ENCODE measurements at regions not wholly inside any gene's neighbourhood (a gene's known extent, or its start where the extent isn't known, plus 50 kb on each side); places are given as distances from the start of the nearest gene placed in this dataset.

GRCh38 chr4:137638934-137639333, 106.6 kb upstream of the PCDH18 start:
- DNase-seq (ENCODE audit: low spot score) (no peak), ATAC-seq (ENCODE audit: low read depth) (no peak)
- TF ChIP-seq, protein P1, sequence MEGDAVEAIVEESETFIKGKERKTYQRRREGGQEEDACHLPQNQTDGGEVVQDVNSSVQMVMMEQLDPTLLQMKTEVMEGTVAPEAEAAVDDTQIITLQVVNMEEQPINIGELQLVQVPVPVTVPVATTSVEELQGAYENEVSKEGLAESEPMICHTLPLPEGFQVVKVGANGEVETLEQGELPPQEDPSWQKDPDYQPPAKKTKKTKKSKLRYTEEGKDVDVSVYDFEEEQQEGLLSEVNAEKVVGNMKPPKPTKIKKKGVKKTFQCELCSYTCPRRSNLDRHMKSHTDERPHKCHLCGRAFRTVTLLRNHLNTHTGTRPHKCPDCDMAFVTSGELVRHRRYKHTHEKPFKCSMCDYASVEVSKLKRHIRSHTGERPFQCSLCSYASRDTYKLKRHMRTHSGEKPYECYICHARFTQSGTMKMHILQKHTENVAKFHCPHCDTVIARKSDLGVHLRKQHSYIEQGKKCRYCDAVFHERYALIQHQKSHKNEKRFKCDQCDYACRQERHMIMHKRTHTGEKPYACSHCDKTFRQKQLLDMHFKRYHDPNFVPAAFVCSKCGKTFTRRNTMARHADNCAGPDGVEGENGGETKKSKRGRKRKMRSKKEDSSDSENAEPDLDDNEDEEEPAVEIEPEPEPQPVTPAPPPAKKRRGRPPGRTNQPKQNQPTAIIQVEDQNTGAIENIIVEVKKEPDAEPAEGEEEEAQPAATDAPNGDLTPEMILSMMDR (IDR thresholded peaks at IDR 0.05; ENCODE audit: poor library complexity, severe bottlenecking): no peak
- no peak overlapping the region for H3K27ac ChIP-seq (ENCODE audit: poor library complexity, severe bottlenecking)
- H3K4me1 ChIP-seq (ENCODE audit: insufficient read depth, poor library complexity, severe bottlenecking): peaks cover 4% of the 10 kb centered on the region
- no peaks in the 10 kb centered on the region for H3K27me3 ChIP-seq (ENCODE audit: insufficient read depth, poor library complexity, severe bottlenecking)
- no peaks in the 10 kb centered on the region for H3K36me3 ChIP-seq (ENCODE audit: low read depth)
- H3K4me3 ChIP-seq (ENCODE audit: severe bottlenecking): no peak overlapping the region
- H3K9me3 ChIP-seq (ENCODE audit: severe bottlenecking): no peaks in the 10 kb centered on the region

DNA sequence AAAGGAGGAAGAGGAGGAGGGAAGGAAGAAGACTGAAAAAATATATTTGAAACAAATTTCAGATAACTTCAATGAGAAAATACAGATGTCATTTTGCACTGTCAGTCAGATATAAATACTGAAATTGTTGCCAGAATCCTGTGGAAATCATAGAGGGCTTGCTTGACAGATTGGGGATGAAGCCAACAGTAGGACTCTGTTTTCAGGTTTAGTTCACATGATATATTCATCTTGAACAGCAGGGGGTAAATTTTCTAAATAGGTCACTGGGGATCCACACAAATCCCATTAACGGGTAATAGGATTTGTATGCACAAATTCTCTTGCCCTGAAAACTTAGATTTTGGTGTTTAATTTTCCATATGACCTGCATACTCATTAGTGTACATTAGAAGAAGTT, 103.3 kb upstream of the PCDH18 start:
- Histone ChIP-seq H3K27ac (ENCODE audit: poor library complexity, severe bottlenecking) (peak overlapping the region; percentile 20), H3K9me3 (ENCODE audit: severe bottlenecking) (no peaks in the 10 kb centered on the region)
- DNase-seq (ENCODE audit: low spot score): no peak

GRCh38 chr4:137635108-137635507, 102.8 kb upstream of the PCDH18 start:
- Histone ChIP-seq H3K36me3 (ENCODE audit: low read depth) (no peaks in the 10 kb centered on the region), H3K27ac (ENCODE audit: poor library complexity, severe bottlenecking) (peak overlapping the region; percentile 20), H3K4me1 (ENCODE audit: insufficient read depth, poor library complexity, severe bottlenecking) (peaks cover 4% of the 10 kb centered on the region), H3K27me3 (ENCODE audit: insufficient read depth, poor library complexity, severe bottlenecking) (no peaks in the 10 kb centered on the region), H3K4me3 (ENCODE audit: severe bottlenecking) (no peak overlapping the region), H3K9me3 (ENCODE audit: severe bottlenecking) (no peaks in the 10 kb centered on the region)
- DNase-seq (ENCODE audit: low spot score) (no peak), ATAC-seq (ENCODE audit: low read depth) (peak; percentile 82)
- TF ChIP-seq, protein P1 (IDR thresholded peaks at IDR 0.05; ENCODE audit: poor library complexity, severe bottlenecking): no peak

More for the DNA sequence above, 103.3 kb upstream of the PCDH18 start:
- Histone ChIP-seq H3K27me3 (ENCODE audit: insufficient read depth, poor library complexity, severe bottlenecking) (no peaks in the 10 kb centered on the region), H3K4me3 (ENCODE audit: severe bottlenecking) (no peak overlapping the region), H3K36me3 (ENCODE audit: low read depth) (no peaks in the 10 kb centered on the region), H3K4me1 (ENCODE audit: insufficient read depth, poor library complexity, severe bottlenecking) (peaks cover 4% of the 10 kb centered on the region)
- TF ChIP-seq, protein P1 (IDR thresholded peaks at IDR 0.05; ENCODE audit: poor library complexity, severe bottlenecking): no peak
- ATAC-seq (ENCODE audit: low read depth): no peak

GRCh38 chr4:137632842-137633241, 100.5 kb upstream of the PCDH18 start:
- H3K36me3 ChIP-seq (ENCODE audit: low read depth): no peaks in the 10 kb centered on the region
- no peaks in the 10 kb centered on the region for H3K27me3 ChIP-seq (ENCODE audit: insufficient read depth, poor library complexity, severe bottlenecking)
- H3K4me1 ChIP-seq (ENCODE audit: insufficient read depth, poor library complexity, severe bottlenecking): peaks cover 4% of the 10 kb centered on the region
- H3K4me3 ChIP-seq (ENCODE audit: severe bottlenecking): no peak overlapping the region
- TF ChIP-seq, protein P1 (IDR thresholded peaks at IDR 0.05; ENCODE audit: poor library complexity, severe bottlenecking): no peak
- DNase-seq (ENCODE audit: low spot score): no peak
- no peak for ATAC-seq (ENCODE audit: low read depth)
- no peaks in the 10 kb centered on the region for H3K9me3 ChIP-seq (ENCODE audit: severe bottlenecking)
- H3K27ac ChIP-seq (ENCODE audit: poor library complexity, severe bottlenecking): no peak overlapping the region

DNA sequence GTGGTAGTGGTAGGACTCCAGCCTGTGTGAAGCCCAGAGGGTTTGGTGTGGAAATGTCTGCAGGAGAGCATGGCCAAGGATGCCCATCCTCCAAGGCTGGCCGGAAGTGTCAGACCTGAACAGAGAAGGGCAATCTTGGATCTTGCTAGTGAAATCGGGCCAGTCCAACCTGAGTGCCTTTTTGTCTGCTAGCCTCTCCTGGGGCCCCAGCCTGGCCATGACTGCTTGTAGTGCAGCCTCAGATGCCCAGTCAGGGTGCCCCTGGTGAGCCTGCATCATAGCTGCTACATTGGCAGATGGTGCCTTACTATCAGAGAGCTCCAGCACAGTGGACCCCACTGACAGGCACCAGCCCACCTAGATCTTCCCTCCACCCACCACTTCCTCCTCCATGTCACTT, 99.3 kb upstream of the PCDH18 start:
- TF ChIP-seq, protein P1 (IDR thresholded peaks at IDR 0.05; ENCODE audit: poor library complexity, severe bottlenecking): no peak
- Histone ChIP-seq H3K27me3 (ENCODE audit: insufficient read depth, poor library complexity, severe bottlenecking) (no peaks in the 10 kb centered on the region), H3K4me3 (ENCODE audit: severe bottlenecking) (no peak overlapping the region), H3K36me3 (ENCODE audit: low read depth) (no peaks in the 10 kb centered on the region), H3K9me3 (ENCODE audit: severe bottlenecking) (no peaks in the 10 kb centered on the region), H3K4me1 (ENCODE audit: insufficient read depth, poor library complexity, severe bottlenecking) (peaks cover 4% of the 10 kb centered on the region), H3K27ac (ENCODE audit: poor library complexity, severe bottlenecking) (no peak overlapping the region)
- ATAC-seq (ENCODE audit: low read depth) (no peak), DNase-seq (ENCODE audit: low spot score) (no peak)

All from RWPE2 (cell line).